Spleen (tissue), 11 donors: ENCODE measurements at regions not wholly inside any gene's neighbourhood (a gene's known extent, or its start where the extent isn't known, plus 50 kb on each side); places are given as distances from the start of the nearest gene placed in this dataset.

Experiments
- DNase-seq: peaks from one replicate; pipeline ENCODE4 v3.0.0-alpha.2; 2020
- H3K27ac ChIP-seq, 8 donors: fragments of 200-600 bp; sonication (generic) in 7 of 8; 1 replicate in 4 of 8; 2 replicates in 4 of 8; pipeline versions ENCODE4 v1.5.0 to v1.8.0; 2016 to 2021; ENCODE audit warnings: inconsistent platforms in 4 of 8, mild to moderate bottlenecking in 4 of 8, moderate library complexity in 1 of 8
- H3K27me3 ChIP-seq, 7 donors: fragments of 200-600 bp; sonication (generic) in 6 of 7; replicated peaks in 1 of 7; 1 replicate in 4 of 7; 2 replicates in 3 of 7; pipeline versions ENCODE4 v1.5.0 to v1.8.0; 2016 to 2021; ENCODE audit warnings: inconsistent platforms in 3 of 7, mild to moderate bottlenecking in 1 of 7
- H3K36me3 ChIP-seq, 6 donors: fragments of 200-600 bp; sonication (generic) in 5 of 6; 1 replicate in 4 of 6; 2 replicates in 2 of 6; pipeline versions ENCODE4 v1.5.0 to v1.8.0; 2016 to 2021; ENCODE audit warnings: inconsistent platforms in 2 of 6
- H3K4me1 ChIP-seq, 6 donors: fragments of 200-600 bp; sonication (generic) in 5 of 6; 1 replicate in 3 of 6; 2 replicates in 3 of 6; pipeline versions ENCODE4 v1.5.0 to v1.8.0; 2016 to 2021; ENCODE audit warnings: inconsistent platforms in 3 of 6
- H3K4me3 ChIP-seq, 8 donors: fragments of 200-600 bp; sonication (generic) in 7 of 8; 1 replicate in 4 of 8; 2 replicates in 4 of 8; pipeline versions ENCODE4 v1.5.0 to v1.8.0; 2016 to 2021; ENCODE audit warnings: inconsistent platforms in 4 of 8, mild to moderate bottlenecking in 4 of 8, moderate library complexity in 2 of 8
- H3K9me3 ChIP-seq, 8 donors: fragments of 200-600 bp; sonication (generic) in 7 of 8; 1 replicate in 4 of 8; 2 replicates in 4 of 8; pipeline versions ENCODE4 v1.5.0 to v1.8.0; 2016 to 2021; ENCODE audit warnings: inconsistent platforms in 4 of 8
- POLR2A ChIP-seq, 3 donors: fragments of 450-650 bp; IDR thresholded peaks; one replicate each; pipeline ENCODE4 v1.5.1; 2017; ENCODE audit warnings: antibody characterized with exemption in 3 of 3, mild to moderate bottlenecking in 1 of 3
- POLR2AphosphoS5 ChIP-seq, 3 donors: sonication (generic); formaldehyde crosslinking; IDR thresholded peaks; one replicate each; pipeline ENCODE4 v1.5.1; 2017; ENCODE audit warnings: antibody characterized with exemption in 3 of 3
- WGBS, 5 donors: extraction: QIAGEN DNeasy Blood & Tissue Kit in 3 of 5; methylation state at CpG; one replicate each; pipeline versions ENCODE4 v1.1.5 to v1.1.7; 2013 to 2018; 5-methylcytosine and 5-hydroxymethylcytosine counted together
- intact Hi-C: fragments of 100-400 bp; cut with DNase I; formaldehyde crosslinking; loops from one replicate; pipeline ENCODE4 v1.15.0; 2023; ENCODE audit warnings: low total_unique reads
- TF ChIP-seq, protein P1 (sequence below), 11 experiments: fragments of 200-600 bp in 7 of 11; fragments of 450-650 bp in 4 of 11; sonication (generic) in 4 of 11; IDR thresholded peaks in 8 of 11; conservative IDR thresholded peaks in 3 of 11; 1 replicate in 7 of 11; 2 replicates in 4 of 11; pipeline versions ENCODE4 v1.4.0 to v1.8.0; 2016 to 2021; ENCODE audit warnings: antibody characterized with exemption in 11 of 11, inconsistent platforms in 4 of 11, mild to moderate bottlenecking in 1 of 11
- donor health status: healthy with polysubstance abuse.
- donor health status: DM: no; HTN: no; CAD: no; lungs with moderate emphysema.
- donor health status: DM: no; HTN: no; CAD: no.
- donor health status: Bipolar disorder and iron deficiency.
- donor health status: healthy.
- donor health status: DM: no; HTN: no; CAD: no.
- donor health status: DM: yes; HTN: yes; CAD: no.

DNA sequence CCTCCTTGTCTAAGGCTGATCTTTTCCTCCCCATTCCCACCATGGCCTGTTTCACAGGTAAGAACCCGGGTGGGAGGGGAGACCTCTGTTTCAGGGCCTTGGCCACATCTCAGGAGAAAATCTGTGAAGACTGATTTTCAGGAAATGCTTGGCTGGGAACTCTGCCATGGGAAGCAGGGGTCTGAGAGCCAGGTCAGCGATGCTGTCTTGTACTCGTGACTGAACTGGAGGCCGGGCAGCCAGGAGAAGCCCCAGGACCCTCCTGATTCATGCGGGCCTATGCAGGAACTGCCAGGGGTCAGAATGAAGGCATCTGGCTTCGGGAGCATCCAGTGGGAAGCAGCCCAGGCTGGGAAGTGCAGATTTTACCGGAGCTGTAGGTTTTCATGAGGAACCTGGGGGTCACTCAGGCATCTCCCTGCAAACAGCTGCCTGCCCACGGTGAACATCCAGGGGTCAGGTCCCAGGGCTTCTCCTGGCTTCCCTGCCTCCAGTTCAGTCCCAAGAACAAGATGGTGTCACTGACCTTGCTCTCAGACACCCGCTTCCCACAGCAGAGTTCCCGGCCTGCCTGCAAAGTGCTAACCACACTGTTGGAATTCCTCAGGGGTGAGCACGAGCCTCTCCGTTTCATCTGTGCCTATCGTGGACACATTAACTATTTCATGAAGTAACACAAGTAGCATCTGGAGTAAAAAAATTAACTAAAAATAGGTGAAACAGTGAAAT, 90.2 kb upstream of the SULF2 start:
- TF ChIP-seq POLR2A (IDR thresholded peaks at IDR 0.05) = no peak
- TF ChIP-seq, protein P1, sequence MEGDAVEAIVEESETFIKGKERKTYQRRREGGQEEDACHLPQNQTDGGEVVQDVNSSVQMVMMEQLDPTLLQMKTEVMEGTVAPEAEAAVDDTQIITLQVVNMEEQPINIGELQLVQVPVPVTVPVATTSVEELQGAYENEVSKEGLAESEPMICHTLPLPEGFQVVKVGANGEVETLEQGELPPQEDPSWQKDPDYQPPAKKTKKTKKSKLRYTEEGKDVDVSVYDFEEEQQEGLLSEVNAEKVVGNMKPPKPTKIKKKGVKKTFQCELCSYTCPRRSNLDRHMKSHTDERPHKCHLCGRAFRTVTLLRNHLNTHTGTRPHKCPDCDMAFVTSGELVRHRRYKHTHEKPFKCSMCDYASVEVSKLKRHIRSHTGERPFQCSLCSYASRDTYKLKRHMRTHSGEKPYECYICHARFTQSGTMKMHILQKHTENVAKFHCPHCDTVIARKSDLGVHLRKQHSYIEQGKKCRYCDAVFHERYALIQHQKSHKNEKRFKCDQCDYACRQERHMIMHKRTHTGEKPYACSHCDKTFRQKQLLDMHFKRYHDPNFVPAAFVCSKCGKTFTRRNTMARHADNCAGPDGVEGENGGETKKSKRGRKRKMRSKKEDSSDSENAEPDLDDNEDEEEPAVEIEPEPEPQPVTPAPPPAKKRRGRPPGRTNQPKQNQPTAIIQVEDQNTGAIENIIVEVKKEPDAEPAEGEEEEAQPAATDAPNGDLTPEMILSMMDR (IDR thresholded peaks at IDR 0.05 in 8 of 11, conservative IDR thresholded peaks at IDR 0.05 in 3 of 11) = no peak
- no peak for TF ChIP-seq POLR2AphosphoS5 (IDR thresholded peaks at IDR 0.05)
- Histone ChIP-seq H3K9me3 (no peaks in the 10 kb centered on the region), H3K27ac (no peak overlapping the region), H3K4me1 (peaks cover 0 to 13% (median 4%) of the 10 kb centered on the region in 6 donors), H3K4me3 (no peak overlapping the region), H3K36me3 (no peaks in the 10 kb centered on the region), H3K27me3 (peaks cover 0 to 8% (median 0%) of the 10 kb centered on the region in 7 donors)
- no peak for DNase-seq
- intact Hi-C loops = no loop called here
- WGBS, 5 donors = 68 to 77% (median 70%) methylated on average over 12 to 13 of the region's 13 CpGs

DNA sequence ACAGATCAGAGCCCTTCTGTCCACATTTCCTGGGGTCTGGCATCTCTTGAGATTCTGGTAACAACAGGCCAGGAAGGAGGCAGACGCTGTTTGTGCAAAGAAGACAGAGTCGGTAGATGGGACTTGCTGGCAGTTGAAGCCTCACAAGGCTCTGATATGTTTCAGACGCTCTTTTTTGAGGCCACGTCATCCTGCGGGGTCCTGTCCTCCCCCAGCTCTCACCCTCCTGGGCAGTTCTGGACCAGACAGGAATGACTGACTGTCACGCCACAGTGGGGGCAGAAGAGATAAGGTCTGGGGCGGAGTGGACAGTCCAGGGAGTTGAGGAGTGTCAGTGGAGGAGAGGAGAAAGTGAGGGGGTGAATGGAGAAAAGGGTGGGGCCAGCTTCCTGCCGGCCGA, 87.1 kb upstream of the SULF2 start:
- Histone ChIP-seq H3K27me3 (peaks cover 0 to 36% (median 0%) of the 10 kb centered on the region in 7 donors), H3K36me3 (no peaks in the 10 kb centered on the region), H3K9me3 (no peaks in the 10 kb centered on the region), H3K27ac (no peak overlapping the region), H3K4me1 (peaks cover 0 to 13% (median 4%) of the 10 kb centered on the region in 6 donors), H3K4me3 (no peak overlapping the region)
- TF ChIP-seq POLR2AphosphoS5 (IDR thresholded peaks at IDR 0.05) = no peak
- intact Hi-C loops = no loop called here
- 77 to 90% (median 84%) methylated on average over 9 of the region's 9 CpGs for WGBS, 5 donors
- no peak for DNase-seq

DNA sequence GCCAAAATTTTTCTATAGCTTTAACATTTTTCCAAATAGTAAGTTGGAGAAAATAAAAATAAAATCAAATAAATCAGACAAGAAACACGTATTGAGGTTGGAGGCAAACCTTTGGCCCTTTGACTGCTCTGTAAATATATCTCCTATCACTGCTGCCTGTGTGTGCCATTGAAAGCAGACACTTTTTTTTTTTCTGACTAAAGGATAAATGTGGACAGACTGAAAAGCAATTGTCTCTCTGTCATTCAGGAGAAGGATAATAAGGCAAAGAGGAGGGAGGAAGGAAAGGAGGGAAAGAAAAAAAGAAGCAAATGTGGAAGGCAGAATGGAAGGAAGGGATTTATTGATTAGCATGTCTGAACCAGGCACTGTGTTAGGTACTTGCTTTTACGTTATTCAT, 85.2 kb upstream of the SULF2 start:
- no peak for DNase-seq
- intact Hi-C loops = no loop called here
- peaks cover 0 to 3% (median 0%) of the 10 kb centered on the region in 6 donors for H3K4me1 ChIP-seq
- no peak overlapping the region for H3K27ac ChIP-seq
- WGBS, 5 donors = 75 to 93% (median 81%) methylated on average over 2 of the region's 2 CpGs
- no peak overlapping the region for H3K4me3 ChIP-seq
- peaks cover 0 to 48% (median 0%) of the 10 kb centered on the region in 7 donors for H3K27me3 ChIP-seq
- no peaks in the 10 kb centered on the region for H3K36me3 ChIP-seq
- TF ChIP-seq, protein P1 (IDR thresholded peaks at IDR 0.05 in 8 of 11, conservative IDR thresholded peaks at IDR 0.05 in 3 of 11) = no peak
- TF ChIP-seq POLR2A (IDR thresholded peaks at IDR 0.05) = no peak
- TF ChIP-seq POLR2AphosphoS5 (IDR thresholded peaks at IDR 0.05) = no peak
- H3K9me3 ChIP-seq = no peaks in the 10 kb centered on the region

DNA sequence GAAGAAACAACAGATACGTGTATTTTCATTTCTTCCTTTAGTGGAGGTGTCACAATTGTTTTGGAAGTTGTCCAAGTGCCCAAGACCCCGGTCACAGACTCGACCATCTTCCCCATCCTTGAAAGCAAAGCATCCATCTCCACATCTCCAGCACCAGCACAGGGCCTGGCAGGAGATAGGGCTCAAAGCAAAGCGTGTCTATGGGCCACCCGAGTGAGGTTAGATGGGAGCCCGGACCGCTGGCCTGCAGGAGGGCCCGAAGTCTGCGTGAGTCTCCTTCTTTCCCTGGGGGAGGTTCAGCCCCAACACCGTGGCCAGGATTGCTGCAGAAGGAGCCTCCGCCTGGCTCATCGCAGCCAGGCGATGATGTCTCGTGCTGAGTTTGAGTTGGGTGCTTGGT, 83.5 kb upstream of the SULF2 start:
- no peak for DNase-seq
- no peaks in the 10 kb centered on the region for H3K9me3 ChIP-seq
- H3K27me3 ChIP-seq = peaks cover 0 to 48% (median 0%) of the 10 kb centered on the region in 7 donors
- no peaks in the 10 kb centered on the region for H3K36me3 ChIP-seq
- H3K4me1 ChIP-seq = no peaks in the 10 kb centered on the region
- TF ChIP-seq POLR2A (IDR thresholded peaks at IDR 0.05) = no peak
- TF ChIP-seq, protein P1 (IDR thresholded peaks at IDR 0.05 in 8 of 11, conservative IDR thresholded peaks at IDR 0.05 in 3 of 11) = no peak
- TF ChIP-seq POLR2AphosphoS5 (IDR thresholded peaks at IDR 0.05) = no peak
- WGBS, 5 donors = 82 to 93% (median 84%) methylated on average over 8 to 14 of the region's 14 CpGs
- no peak overlapping the region for H3K4me3 ChIP-seq
- intact Hi-C loops = no loop called here
- no peak overlapping the region for H3K27ac ChIP-seq
